HCT116 (cell line): ENCODE measurements at regions not wholly inside any gene's neighbourhood (a gene's known extent, or its start where the extent isn't known, plus 50 kb on each side); places are given as distances from the start of the nearest gene placed in this dataset.

Experiments used
- ATAC-seq: fragments of 200-7000 bp; cut with Tn5 transposase; 2 replicates; pipeline ENCODE4 v1.9.1; 2020; ENCODE audit warnings: mild to moderate bottlenecking, moderate library complexity
- BruUV-seq: library from RNA; stranded (reverse); fragments of 400-500 nt; replicated peaks from 2 replicates; lab custom pipeline; 2021; lab: Mats Ljungman, UMichigan
- CTCF ChIA-PET: fragments of 300-600 bp; sonication (Branson Sonifier 250); formaldehyde crosslinking; loops from one replicate; lab custom pipeline; 2021; ENCODE audit warnings: antibody characterized with exemption; lab: Charles Lee
- POLR2A ChIA-PET: fragments of 300-600, 350-600 bp; sonication (Branson Sonifier 250); formaldehyde crosslinking; loops from one replicate; lab custom pipeline; 2021; ENCODE audit warnings: antibody characterized with exemption; lab: Charles Lee
- RAD21 ChIA-PET, 2 experiments: fragments of 300-600 bp; sonication (Branson Sonifier 250); formaldehyde crosslinking; loops; one replicate each; lab custom pipeline; 2023; ENCODE audit warnings: low total read pairs in 2 of 2; ENCODE audit not compliant: uncharacterized antibody in 2 of 2, unreplicated experiment in 2 of 2, low non-redundant PET in 1 of 2; lab: Charles Lee
- DNase-seq: peaks from one replicate; pipeline ENCODE4 v3.0.0-alpha.2; 2010; ENCODE audit warnings: low read depth, low spot score
- H2AFZ ChIP-seq: fragments of 200-600 bp; shearing (Covaris generic), sonication (generic); 2 replicates; pipeline ENCODE4 v1.6.1; 2017; ENCODE audit warnings: low read depth, mixed run types, mixed read lengths, antibody characterized with exemption, low read length; ENCODE audit not compliant: poor library complexity, severe bottlenecking
- H3K27ac ChIP-seq: 2 replicates; pipeline ENCODE4 v1.5.1; 2012; ENCODE audit warnings: low read depth, low read length
- H3K27me3 ChIP-seq: fragments of 200-600 bp; sonication (generic); 2 replicates; pipeline ENCODE4 v1.6.1; 2016; ENCODE audit warnings: mixed run types, low read length, mixed read lengths; ENCODE audit not compliant: insufficient read depth
- H3K36me3 ChIP-seq, 2 experiments: fragments of 200-500 bp in 1 of 2; fragments of 200-600 bp in 1 of 2; sonication (Bioruptor generic) in 1 of 2; sonication (generic) in 1 of 2; 2 replicates each; pipeline versions ENCODE4 v1.5.1 to v1.6.1; 2014 to 2016; ENCODE audit warnings: low read length in 2 of 2, inconsistent platforms in 1 of 2, mixed read lengths in 1 of 2, mixed run types in 1 of 2; ENCODE audit not compliant: insufficient read depth in 2 of 2, control insufficient read depth in 1 of 2
- H3K4me1 ChIP-seq, 2 experiments: fragments of 200-600 bp in 1 of 2; sonication (generic) in 1 of 2; 2 replicates each; pipeline versions ENCODE4 v1.5.1 to v1.6.1; 2012 to 2017; ENCODE audit warnings: low read length in 2 of 2, inconsistent platforms in 1 of 2, mild to moderate bottlenecking in 1 of 2, mixed read lengths in 1 of 2, mixed run types in 1 of 2, moderate library complexity in 1 of 2; ENCODE audit not compliant: insufficient read depth in 2 of 2, control insufficient read depth in 1 of 2
- H3K4me2 ChIP-seq: fragments of 200-600 bp; sonication (generic); 2 replicates; pipeline ENCODE4 v1.6.1; 2017; ENCODE audit warnings: mixed run types, low read length, mixed read lengths
- H3K4me3 ChIP-seq, 2 experiments: fragments of 200-600 bp in 1 of 2; sonication (generic) in 1 of 2; replicated peaks in 1 of 2; 2 replicates each; pipeline ENCODE4 v1.5.1; 2011 to 2016; ENCODE audit warnings: low read length in 2 of 2, control low read depth in 1 of 2, low read depth in 1 of 2, mild to moderate bottlenecking in 1 of 2, mixed read lengths in 1 of 2, mixed run types in 1 of 2
- H3K79me2 ChIP-seq: fragments of 200-600 bp; sonication (generic); 2 replicates; pipeline ENCODE4 v1.6.1; 2017; ENCODE audit warnings: mild to moderate bottlenecking, mixed run types, low read length, moderate library complexity, mixed read lengths; ENCODE audit not compliant: insufficient read depth
- H3K9ac ChIP-seq: fragments of 200-600 bp; sonication (generic); 2 replicates; pipeline ENCODE4 v1.6.1; 2016; ENCODE audit warnings: low read length, mixed read lengths
- H3K9me2 ChIP-seq: fragments of 200-600 bp; sonication (generic), shearing (Covaris generic); 2 replicates; pipeline ENCODE4 v1.6.1; 2017; ENCODE audit warnings: mixed run types, mild to moderate bottlenecking, moderate library complexity; ENCODE audit not compliant: insufficient read depth
- H3K9me3 ChIP-seq, 2 experiments: fragments of 200-500 bp in 1 of 2; fragments of 200-600 bp in 1 of 2; sonication (Bioruptor generic) in 1 of 2; sonication (generic) in 1 of 2; 2 replicates each; pipeline ENCODE4 v1.6.1; 2014 to 2017; ENCODE audit warnings: low read length in 2 of 2, mixed read lengths in 2 of 2, inconsistent platforms in 1 of 2, low read depth in 1 of 2, mild to moderate bottlenecking in 1 of 2, mixed run types in 1 of 2, moderate library complexity in 1 of 2; ENCODE audit not compliant: control insufficient read depth in 1 of 2, insufficient read depth in 1 of 2
- H4K20me1 ChIP-seq: fragments of 200-600 bp; sonication (generic), shearing (Covaris generic); 2 replicates; pipeline ENCODE4 v1.6.1; 2017; ENCODE audit warnings: mixed run types, mild to moderate bottlenecking, moderate library complexity; ENCODE audit not compliant: insufficient read depth
- CBX3 ChIP-seq: IDR thresholded peaks from 2 replicates; pipeline ENCODE4 v1.6.1; 2012; ENCODE audit warnings: low read depth
- CEBPB ChIP-seq: IDR thresholded peaks from 2 replicates; pipeline ENCODE4 v1.6.1; 2012; ENCODE audit warnings: low read depth
- EGR1 ChIP-seq: IDR thresholded peaks from 2 replicates; pipeline ENCODE4 v1.6.1; 2012; ENCODE audit warnings: low read depth
- ELF1 ChIP-seq: IDR thresholded peaks from 2 replicates; pipeline ENCODE4 v1.6.1; 2012; ENCODE audit warnings: low read depth, borderline replicate concordance
- EZH2 ChIP-seq: fragments of 200-600 bp; sonication (generic); IDR thresholded peaks from 2 replicates; pipeline ENCODE4 v1.6.1; 2017; ENCODE audit warnings: antibody characterized with exemption, mixed run types
- EZH2phosphoT487 ChIP-seq: fragments of 200-600 bp; IDR thresholded peaks from 2 replicates; pipeline ENCODE4 v1.6.1; 2018; ENCODE audit warnings: antibody characterized with exemption, borderline replicate concordance
- FOSL1 ChIP-seq: IDR thresholded peaks from 2 replicates; pipeline ENCODE4 v1.6.1; 2012; ENCODE audit warnings: low read depth
- JUND ChIP-seq: IDR thresholded peaks from 2 replicates; pipeline ENCODE4 v1.6.1; 2012
- POLR2A ChIP-seq: IDR thresholded peaks from 2 replicates; pipeline ENCODE4 v1.7.0; 2011; ENCODE audit warnings: borderline replicate concordance; ENCODE audit not compliant: insufficient read depth, insufficient read length; ENCODE audit errors: extremely low read depth
- RAD21 ChIP-seq: IDR thresholded peaks from 2 replicates; pipeline ENCODE4 v1.6.1; 2012; ENCODE audit warnings: low read depth, mild to moderate bottlenecking
- SIN3A ChIP-seq: IDR thresholded peaks from 2 replicates; pipeline ENCODE4 v1.6.1; 2012; ENCODE audit warnings: low read depth
- TCF7L2 ChIP-seq: IDR thresholded peaks from 2 replicates; pipeline ENCODE4 v1.7.0; 2011; ENCODE audit warnings: borderline replicate concordance, inconsistent platforms; ENCODE audit not compliant: insufficient read depth, insufficient read length; ENCODE audit errors: extremely low read depth
- ZFX ChIP-seq: fragments of 450-650 bp; IDR thresholded peaks from 2 replicates; pipeline ENCODE4 v1.6.1; 2017
- intact Hi-C: fragments of 100-400 bp; cut with micrococcal nuclease; formaldehyde crosslinking; loops from 2 replicates; pipeline ENCODE4 v1.10.0; 2022
- TF ChIP-seq, protein P1 (sequence below): IDR thresholded peaks from 2 replicates; pipeline ENCODE4 v1.6.1; 2012
- TF ChIP-seq, protein P2 (sequence below): IDR thresholded peaks from 2 replicates; pipeline ENCODE4 v1.6.1; 2012

DNA sequence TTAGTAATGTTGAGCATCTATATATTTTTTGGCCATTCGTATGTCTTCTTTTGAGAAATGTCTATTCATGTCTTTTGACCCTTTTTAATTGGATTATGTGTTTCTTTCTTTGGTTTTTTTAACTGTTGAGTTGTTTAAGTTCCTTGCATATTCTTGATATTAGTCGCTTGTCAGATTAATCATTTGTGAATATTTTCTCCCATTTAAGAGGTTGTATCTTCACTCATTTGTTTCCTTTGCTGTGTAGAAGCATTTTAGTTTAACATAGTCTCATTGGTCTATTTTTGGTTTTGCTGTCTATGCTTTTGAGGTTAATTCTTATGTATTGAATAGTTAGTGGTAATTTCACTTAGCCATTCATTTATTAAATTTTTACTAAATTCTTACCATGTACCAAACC lies 283.8 kb downstream of the ZPLD1 start:
- TF ChIP-seq ZFX (no peak), CBX3 (no peak)
- ATAC-seq = no peak
- Histone ChIP-seq H3K9me2 (no peaks in the 10 kb centered on the region), H3K4me2 (no peak overlapping the region), H3K36me3 (no peaks in the 10 kb centered on the region), H3K4me1 (peaks cover 5 to 12% of the 10 kb centered on the region in 2 experiments; a peak in 3 of 4 replicates), H3K9me3 (no peaks in the 10 kb centered on the region), H3K79me2 (no peaks in the 10 kb centered on the region), H3K4me3 (no peak overlapping the region), H3K27me3 (no peaks in the 10 kb centered on the region), H2AFZ (no peak overlapping the region), H3K9ac (no peak overlapping the region), H4K20me1 (no peaks in the 10 kb centered on the region), H3K27ac (no peak overlapping the region)
- ChIA-PET POLR2A (no interaction called here), CTCF (no interaction called here), RAD21 (no interaction called here)
- no TSS peak for BruUV-seq
- no peak for DNase-seq
- intact Hi-C loops = no loop called here

DNA sequence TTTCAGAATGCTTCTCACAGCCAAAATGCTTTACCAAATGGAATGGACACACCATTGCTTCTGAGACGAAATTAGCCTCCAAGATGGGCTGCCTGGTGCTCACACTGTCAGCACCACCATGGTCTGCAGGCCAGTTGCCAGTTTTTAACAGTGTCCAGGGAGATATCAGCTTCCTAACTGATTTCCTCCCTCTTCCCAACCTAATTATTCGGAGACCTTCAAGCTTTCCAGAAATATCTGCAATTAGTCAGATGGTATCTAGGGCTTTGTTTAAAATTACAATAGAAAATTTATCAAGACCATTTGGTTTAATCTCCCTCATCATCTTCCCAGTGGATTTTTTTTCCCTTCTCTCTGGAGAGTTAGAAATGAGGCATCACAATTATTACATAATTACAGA lies 287.5 kb downstream of the ZPLD1 start:
- no peaks in the 10 kb centered on the region for H3K9me2 ChIP-seq
- H3K4me2 ChIP-seq = no peak overlapping the region
- ATAC-seq (no peak), DNase-seq (no peak)
- no peak overlapping the region for H2AFZ ChIP-seq
- BruUV-seq = no TSS peak
- no peaks in the 10 kb centered on the region for H3K36me3 ChIP-seq
- no peaks in the 10 kb centered on the region for H4K20me1 ChIP-seq
- no peak overlapping the region for H3K27ac ChIP-seq
- ChIA-PET RAD21 (no interaction called here), POLR2A (interaction anchor here (0.8 kb wide), 1 partner anchor 12 kb away, joined by 3 read pairs; no protein-coding TSS in a partner anchor), CTCF (no interaction called here)
- H3K79me2 ChIP-seq = no peaks in the 10 kb centered on the region
- intact Hi-C loops = no loop called here
- H3K4me3 ChIP-seq = no peak overlapping the region
- no peaks in the 10 kb centered on the region for H3K27me3 ChIP-seq
- TF ChIP-seq EZH2phosphoT487 (no peak), POLR2A (no peak), ELF1 (no peak), RAD21 (no peak), EGR1 (no peak), FOSL1 (no peak), JUND (no peak), EZH2 (no peak), SIN3A (no peak), CEBPB (no peak), TCF7L2 (no peak), CBX3 (no peak)
- TF ChIP-seq, protein P1, sequence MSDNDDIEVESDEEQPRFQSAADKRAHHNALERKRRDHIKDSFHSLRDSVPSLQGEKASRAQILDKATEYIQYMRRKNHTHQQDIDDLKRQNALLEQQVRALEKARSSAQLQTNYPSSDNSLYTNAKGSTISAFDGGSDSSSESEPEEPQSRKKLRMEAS = no peak
- TF ChIP-seq, protein P2, sequence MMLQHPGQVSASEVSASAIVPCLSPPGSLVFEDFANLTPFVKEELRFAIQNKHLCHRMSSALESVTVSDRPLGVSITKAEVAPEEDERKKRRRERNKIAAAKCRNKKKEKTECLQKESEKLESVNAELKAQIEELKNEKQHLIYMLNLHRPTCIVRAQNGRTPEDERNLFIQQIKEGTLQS = no peak
- no peaks in the 10 kb centered on the region for H3K9me3 ChIP-seq
- no peak overlapping the region for H3K9ac ChIP-seq
- no peaks in the 10 kb centered on the region for H3K4me1 ChIP-seq
